Body of pancreas (tissue), 4 donors: ENCODE measurements at regions not wholly inside any gene's neighbourhood (a gene's known extent, or its start where the extent isn't known, plus 50 kb on each side); places are given as distances from the start of the nearest gene placed in this dataset.

Source experiments
- CTCF ChIP-seq, 7 experiments: fragments of 450-650 bp in 4 of 7; fragments of 200-600 bp in 3 of 7; sonication (generic) in 3 of 7; IDR thresholded peaks; one replicate each; pipeline ENCODE4 v1.5.1; 2016 to 2019; ENCODE audit warnings: antibody characterized with exemption in 7 of 7
- POLR2A ChIP-seq, 3 donors: fragments of 450-650 bp; IDR thresholded peaks; one replicate each; pipeline ENCODE4 v1.6.1; 2016; ENCODE audit warnings: antibody characterized with exemption in 3 of 3, mild to moderate bottlenecking in 2 of 3

GRCh38 chr19:32105527-32106310 is 239.7 kb upstream of the ZNF507 start:
- no peak for TF ChIP-seq CTCF (IDR thresholded peaks at IDR 0.05)
- TF ChIP-seq POLR2A (IDR thresholded peaks at IDR 0.05) = no peak
